T-cell (primary cell): ENCODE measurements at regions not wholly inside any gene's neighbourhood (a gene's known extent, or its start where the extent isn't known, plus 50 kb on each side); places are given as distances from the start of the nearest gene placed in this dataset.

Experiments used
- ATAC-seq, 4 experiments: fragments of 200-7000 bp in 3 of 4; fragments of 150-1000 bp in 1 of 4; cut with Tn5 transposase; replicated peaks in 1 of 4; 1 replicate in 3 of 4; 2 replicates in 1 of 4; pipeline ENCODE4 v1.10.0; 2021; ENCODE audit warnings: moderate library complexity in 3 of 4, mild to moderate bottlenecking in 2 of 4, moderate number of reproducible peaks in 1 of 4
- CTCF ChIA-PET, 2 donors: fragments of 300-600 bp; sonication (Branson Sonifier 250); formaldehyde crosslinking; loops; one replicate each; lab custom pipeline; 2022; ENCODE audit warnings: antibody characterized with exemption in 2 of 2; lab: Charles Lee
- POLR2A ChIA-PET, 2 donors: fragments of 300-600 bp; sonication (Branson Sonifier 250); formaldehyde crosslinking; loops; one replicate each; lab custom pipeline; 2022; ENCODE audit warnings: antibody characterized with exemption in 2 of 2; lab: Charles Lee
- DNase-seq, 35 experiments: peaks; one replicate each; pipeline versions ENCODE4 v3.0.0 to v3.0.0-alpha.2; 2013 to 2023
- H3K27ac ChIP-seq: one replicate; pipeline ENCODE4 v1.5.1; 2013; ENCODE audit warnings: low read length
- H3K27me3 ChIP-seq, 2 experiments: replicated peaks in 1 of 2; 1 replicate in 1 of 2; 2 replicates in 1 of 2; pipeline versions ENCODE4 v1.6.1 to v1.7.0; 2013; ENCODE audit warnings: low read length in 1 of 2, mixed read lengths in 1 of 2; ENCODE audit not compliant: control insufficient read depth in 2 of 2, insufficient read depth in 2 of 2; ENCODE audit errors: extremely low read depth in 1 of 2
- H3K36me3 ChIP-seq, 2 donors: 1 replicate in 1 of 2; 2 replicates in 1 of 2; pipeline versions ENCODE4 v1.6.1 to v1.7.0; 2013; ENCODE audit warnings: low read length in 1 of 2; ENCODE audit not compliant: control insufficient read depth in 2 of 2, insufficient read depth in 1 of 2; ENCODE audit errors: extremely low read depth in 1 of 2
- H3K4me1 ChIP-seq, 2 experiments: 1 replicate in 1 of 2; 2 replicates in 1 of 2; pipeline versions ENCODE4 v1.6.1 to v1.7.0; 2013; ENCODE audit warnings: low read length in 2 of 2, mixed read lengths in 1 of 2; ENCODE audit not compliant: insufficient read depth in 2 of 2, control insufficient read depth in 1 of 2; ENCODE audit errors: extremely low read depth in 1 of 2
- H3K4me3 ChIP-seq, 2 donors: 1 replicate in 1 of 2; 2 replicates in 1 of 2; pipeline versions ENCODE4 v1.5.1 to v1.7.0; 2013; ENCODE audit warnings: mild to moderate bottlenecking in 2 of 2, low read length in 1 of 2, moderate library complexity in 1 of 2; ENCODE audit not compliant: control insufficient read depth in 1 of 2; ENCODE audit errors: extremely low read depth in 1 of 2
- H3K9me3 ChIP-seq: 2 replicates; pipeline ENCODE4 v1.7.0; 2013
- H3K27ac Mint-ChIP-seq, 2 donors: one replicate each; pipeline ENCODE4 v1.8.0; 2020 to 2021; ENCODE audit warnings: mild to moderate bottlenecking in 2 of 2, mixed read lengths in 2 of 2
- H3K27me3 Mint-ChIP-seq, 2 donors: one replicate each; pipeline ENCODE4 v1.8.0; 2021 to 2022; ENCODE audit warnings: mixed read lengths in 2 of 2
- H3K36me3 Mint-ChIP-seq: one replicate; pipeline ENCODE4 v1.8.0; 2021; ENCODE audit warnings: mixed read lengths
- H3K4me1 Mint-ChIP-seq, 3 donors: one replicate each; pipeline ENCODE4 v1.8.0; 2020 to 2022; ENCODE audit warnings: mixed read lengths in 3 of 3, mild to moderate bottlenecking in 1 of 3
- H3K4me3 Mint-ChIP-seq, 3 donors: one replicate each; pipeline ENCODE4 v1.8.0; 2020 to 2022; ENCODE audit warnings: mild to moderate bottlenecking in 3 of 3, mixed read lengths in 3 of 3, moderate library complexity in 3 of 3
- H3K9me3 Mint-ChIP-seq, 3 donors: one replicate each; pipeline ENCODE4 v1.8.0; 2020 to 2022; ENCODE audit warnings: mixed read lengths in 3 of 3
- WGBS: methylation state at CpG from one replicate; pipeline ENCODE4 v1.1.5; 2013; ENCODE audit warnings: missing lambda C conversion rate; ENCODE audit not compliant: insufficient coverage; 5-methylcytosine and 5-hydroxymethylcytosine counted together

GRCh38 chr2:181290182-181290581, 167.0 kb upstream of the ITGA4 start:
- ChIA-PET CTCF (no interaction called here), POLR2A (no interaction called here)
- peaks cover 3 to 17% (median 9%) of the 10 kb centered on the region in 3 donors for H3K4me1 Mint-ChIP-seq
- Histone ChIP-seq H3K27me3 (no peaks in the 10 kb centered on the region), H3K27ac (no peak overlapping the region), H3K36me3 (peaks cover 0 to 2% of the 10 kb centered on the region in 2 donors), H3K4me1 (no peaks in the 10 kb centered on the region), H3K9me3 (no peaks in the 10 kb centered on the region), H3K4me3 (no peak overlapping the region)
- no peak for DNase-seq
- ATAC-seq, result no peak
- peaks cover 1 to 6% (median 4%) of the 10 kb centered on the region in 3 donors for H3K9me3 Mint-ChIP-seq
- H3K4me3 Mint-ChIP-seq, result no peak overlapping the region
- H3K36me3 Mint-ChIP-seq, result peaks cover 35% of the 10 kb centered on the region
- no peak overlapping the region for H3K27ac Mint-ChIP-seq
- no CpG with 5 or more reads among the region's 1 CpG for WGBS
- H3K27me3 Mint-ChIP-seq, result no peaks in the 10 kb centered on the region

- no peak overlapping the region for H3K27ac Mint-ChIP-seq
- no peaks in the 10 kb centered on the region for H3K27me3 ChIP-seq
- H3K4me1 Mint-ChIP-seq, result peaks cover 6 to 11% (median 8%) of the 10 kb centered on the region in 3 donors
- no peak for ATAC-seq
- H3K27me3 Mint-ChIP-seq, result no peaks in the 10 kb centered on the region
- DNase-seq, result no peak
- ChIA-PET POLR2A (no interaction called here), CTCF (interaction anchor here in 1 of 2 donors (0.8 kb wide), 1 partner anchor 190 kb away, joined by 3 read pairs; no protein-coding TSS in a partner anchor)
- H3K4me3 ChIP-seq, result peak overlapping the region in 1 of 2 donors; percentile 23
- H3K36me3 Mint-ChIP-seq, result peaks cover 59% of the 10 kb centered on the region
- H3K27ac ChIP-seq, result no peak overlapping the region
- peaks cover 20 to 36% (median 22%) of the 10 kb centered on the region in 3 donors for H3K9me3 Mint-ChIP-seq
- WGBS, result no CpG with 5 or more reads among the region's 1 CpG
- no peaks in the 10 kb centered on the region for H3K4me1 ChIP-seq
- H3K9me3 ChIP-seq, result peaks cover 2% of the 10 kb centered on the region
- no peak overlapping the region for H3K4me3 Mint-ChIP-seq
- H3K36me3 ChIP-seq, result peaks cover 0 to 5% of the 10 kb centered on the region in 2 donors
Observed at GRCh38 chr2:181294979-181295378, 162.2 kb upstream of the ITGA4 start.

GRCh38 chr2:181300600-181301291, 156.4 kb upstream of the ITGA4 start:
- DNase-seq (peak in 31 of 35 experiments; percentile 21 to 77 (median 50)), ATAC-seq (peak; percentile 82 to 87 (median 86))
- peaks cover 31% of the 10 kb centered on the region for H3K36me3 Mint-ChIP-seq
- peaks cover 28 to 44% of the 10 kb centered on the region in 2 experiments for H3K4me1 ChIP-seq
- H3K36me3 ChIP-seq, result no peaks in the 10 kb centered on the region
- H3K4me1 Mint-ChIP-seq, result peaks cover 46 to 55% (median 53%) of the 10 kb centered on the region in 3 donors
- H3K4me3 Mint-ChIP-seq, result peak overlapping the region; percentile 35 to 55 (median 39)
- no peaks in the 10 kb centered on the region for H3K27me3 ChIP-seq
- peak overlapping the region; percentile 65 for H3K27ac ChIP-seq
- H3K4me3 ChIP-seq, result no peak overlapping the region
- H3K9me3 ChIP-seq, result peaks cover 2% of the 10 kb centered on the region
- H3K27ac Mint-ChIP-seq, result peak overlapping the region; percentile 95 to 96
- ChIA-PET POLR2A (interaction anchor here in 1 of 2 donors (0.6 kb wide), 1 partner anchor 10 kb away, joined by 3 read pairs; no protein-coding TSS in a partner anchor), CTCF (interaction anchor here in 1 of 2 donors (1.1 kb wide), 1 partner anchor 157 kb away, joined by 3 read pairs; no protein-coding TSS in a partner anchor)
- WGBS, result 22% methylated on average over 3 of the region's 5 CpGs
- no peaks in the 10 kb centered on the region for H3K27me3 Mint-ChIP-seq
- H3K9me3 Mint-ChIP-seq, result peaks cover 14 to 32% (median 15%) of the 10 kb centered on the region in 3 donors

- POLR2A ChIA-PET, result interaction anchor here (0.5 to 0.8 kb wide), 7 partner anchors 9 to 364 kb away, joined by 3 to 5 read pairs (median 3); no protein-coding TSS in a partner anchor
- no peaks in the 10 kb centered on the region for H3K27me3 ChIP-seq
- Mint-ChIP-seq H3K36me3 (peaks cover 7% of the 10 kb centered on the region), H3K9me3 (peaks cover 4 to 7% (median 5%) of the 10 kb centered on the region in 3 donors), H3K4me1 (peaks cover 77 to 85% (median 84%) of the 10 kb centered on the region in 3 donors), H3K27me3 (no peaks in the 10 kb centered on the region), H3K4me3 (peak overlapping the region; percentile 34 to 80 (median 46)), H3K27ac (peak overlapping the region; percentile 96 to 100)
- H3K9me3 ChIP-seq, result no peaks in the 10 kb centered on the region
- H3K36me3 ChIP-seq, result no peaks in the 10 kb centered on the region
- no peak overlapping the region for H3K4me3 ChIP-seq
- CTCF ChIA-PET, result interaction anchor here (0.5 to 1.6 kb wide), 8 partner anchors 14 to 201 kb away, joined by 3 to 4 read pairs (median 3); no protein-coding TSS in a partner anchor
- ATAC-seq (peak in 3 of 4 experiments; percentile 6 to 23 (median 12)), DNase-seq (peak in 1 of 35 experiments; percentile 49)
- peak overlapping the region; percentile 98 for H3K27ac ChIP-seq
- peaks cover 49 to 72% of the 10 kb centered on the region in 2 experiments for H3K4me1 ChIP-seq
- whole genome bisulfite sequencing, result 47% methylated on average over 2 of the region's 5 CpGs
Observed at GRCh38 chr2:181304011-181304844, 153.0 kb upstream of the ITGA4 start.

GRCh38 chr2:181305301-181306123, 151.7 kb upstream of the ITGA4 start:
- ChIA-PET CTCF (interaction anchor here in 1 of 2 donors (0.7 kb wide), 1 partner anchor 11 kb away, joined by 3 read pairs; no protein-coding TSS in a partner anchor), POLR2A (no interaction called here)
- H3K36me3 ChIP-seq, result no peaks in the 10 kb centered on the region
- Mint-ChIP-seq H3K27ac (peak overlapping the region; percentile 96 to 100), H3K4me3 (peak overlapping the region; percentile 42 to 80 (median 51)), H3K27me3 (no peaks in the 10 kb centered on the region), H3K4me1 (peaks cover 74 to 82% (median 82%) of the 10 kb centered on the region in 3 donors), H3K36me3 (no peaks in the 10 kb centered on the region), H3K9me3 (no peaks in the 10 kb centered on the region)
- peak overlapping the region; percentile 98 for H3K27ac ChIP-seq
- DNase-seq (peak in 20 of 35 experiments; percentile 2 to 63 (median 24)), ATAC-seq (peak; percentile 50 to 77 (median 60))
- H3K9me3 ChIP-seq, result no peaks in the 10 kb centered on the region
- H3K4me3 ChIP-seq, result peak overlapping the region in 1 of 2 donors; percentile 4
- WGBS, result 11% methylated on average over 2 of the region's 6 CpGs
- no peaks in the 10 kb centered on the region for H3K27me3 ChIP-seq
- H3K4me1 ChIP-seq, result peaks cover 44 to 79% of the 10 kb centered on the region in 2 experiments
